Stomach (tissue), 4 donors: ENCODE measurements at regions not wholly inside any gene's neighbourhood (a gene's known extent, or its start where the extent isn't known, plus 50 kb on each side); places are given as distances from the start of the nearest gene placed in this dataset.

Source experiments
- EP300 ChIP-seq: sonication (generic); formaldehyde crosslinking; IDR thresholded peaks from one replicate; pipeline ENCODE4 v1.6.1; 2017; ENCODE audit warnings: antibody characterized with exemption
- POLR2A ChIP-seq, 4 donors: fragments of 450-650 bp; IDR thresholded peaks; one replicate each; pipeline ENCODE4 v1.6.1; 2016; ENCODE audit warnings: antibody characterized with exemption in 4 of 4, control low read depth in 2 of 4, mild to moderate bottlenecking in 1 of 4, moderate library complexity in 1 of 4
- TF ChIP-seq, protein P1 (sequence below), 7 experiments: fragments of 450-650 bp in 4 of 7; fragments of 200-600 bp in 3 of 7; sonication (generic) in 3 of 7; IDR thresholded peaks; one replicate each; pipeline ENCODE4 v1.5.1; 2016 to 2019; ENCODE audit warnings: antibody characterized with exemption in 7 of 7, control low read depth in 2 of 7, mild to moderate bottlenecking in 1 of 7

DNA sequence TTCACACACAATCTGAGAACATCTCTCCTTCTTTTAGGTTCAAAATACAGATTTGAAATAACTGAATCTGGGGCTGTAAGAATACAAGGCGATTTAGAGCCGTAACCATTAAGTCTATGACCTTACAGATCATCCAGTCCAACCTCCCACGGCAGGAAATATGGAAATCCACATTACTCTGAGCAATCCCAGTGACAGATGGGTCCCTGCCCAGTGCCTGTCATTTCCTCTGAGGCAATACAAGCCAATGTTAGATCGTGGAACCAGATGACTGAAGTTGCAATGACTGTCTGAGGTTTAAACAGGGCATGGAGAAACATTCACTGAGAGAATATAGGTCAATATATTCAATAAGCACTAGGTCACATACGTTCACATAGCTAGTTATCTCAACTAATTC lies 77.4 kb upstream of the OR5AK2 start:
- TF ChIP-seq, protein P1, sequence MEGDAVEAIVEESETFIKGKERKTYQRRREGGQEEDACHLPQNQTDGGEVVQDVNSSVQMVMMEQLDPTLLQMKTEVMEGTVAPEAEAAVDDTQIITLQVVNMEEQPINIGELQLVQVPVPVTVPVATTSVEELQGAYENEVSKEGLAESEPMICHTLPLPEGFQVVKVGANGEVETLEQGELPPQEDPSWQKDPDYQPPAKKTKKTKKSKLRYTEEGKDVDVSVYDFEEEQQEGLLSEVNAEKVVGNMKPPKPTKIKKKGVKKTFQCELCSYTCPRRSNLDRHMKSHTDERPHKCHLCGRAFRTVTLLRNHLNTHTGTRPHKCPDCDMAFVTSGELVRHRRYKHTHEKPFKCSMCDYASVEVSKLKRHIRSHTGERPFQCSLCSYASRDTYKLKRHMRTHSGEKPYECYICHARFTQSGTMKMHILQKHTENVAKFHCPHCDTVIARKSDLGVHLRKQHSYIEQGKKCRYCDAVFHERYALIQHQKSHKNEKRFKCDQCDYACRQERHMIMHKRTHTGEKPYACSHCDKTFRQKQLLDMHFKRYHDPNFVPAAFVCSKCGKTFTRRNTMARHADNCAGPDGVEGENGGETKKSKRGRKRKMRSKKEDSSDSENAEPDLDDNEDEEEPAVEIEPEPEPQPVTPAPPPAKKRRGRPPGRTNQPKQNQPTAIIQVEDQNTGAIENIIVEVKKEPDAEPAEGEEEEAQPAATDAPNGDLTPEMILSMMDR (IDR thresholded peaks at IDR 0.05): no peak
- TF ChIP-seq EP300: no peak
- TF ChIP-seq POLR2A (IDR thresholded peaks at IDR 0.05): no peak
